Neuronal stem cell (in vitro differentiated cells): ENCODE measurements at regions not wholly inside any gene's neighbourhood (a gene's known extent, or its start where the extent isn't known, plus 50 kb on each side); places are given as distances from the start of the nearest gene placed in this dataset.

Experiments used
- DNase-seq: peaks from one replicate; pipeline ENCODE4 v3.0.0-alpha.2; 2013; ENCODE audit warnings: low spot score
- H2AFZ ChIP-seq: one replicate; pipeline ENCODE4 v1.6.1; 2013; ENCODE audit warnings: mild to moderate bottlenecking, low read length, inconsistent platforms
- H2AK5ac ChIP-seq: 2 replicates; pipeline ENCODE4 v1.6.1; 2013; ENCODE audit warnings: low read depth, mild to moderate bottlenecking, inconsistent platforms, low read length, moderate library complexity, mixed read lengths
- H2BK120ac ChIP-seq: 2 replicates; pipeline ENCODE4 v1.6.1; 2013; ENCODE audit warnings: low read depth, mild to moderate bottlenecking, inconsistent platforms, low read length, moderate library complexity, mixed read lengths
- H2BK12ac ChIP-seq: one replicate; pipeline ENCODE4 v1.6.1; 2013; ENCODE audit warnings: low read length, inconsistent platforms
- H2BK15ac ChIP-seq: 2 replicates; pipeline ENCODE4 v1.6.1; 2013; ENCODE audit warnings: mild to moderate bottlenecking, low read length, inconsistent platforms, mixed read lengths
- H2BK5ac ChIP-seq: one replicate; pipeline ENCODE4 v1.6.1; 2013; ENCODE audit warnings: inconsistent platforms, mild to moderate bottlenecking, low read length, moderate library complexity
- H3K14ac ChIP-seq: one replicate; pipeline ENCODE4 v1.6.1; 2013; ENCODE audit warnings: low read length, inconsistent platforms
- H3K18ac ChIP-seq: 2 replicates; pipeline ENCODE4 v1.6.1; 2013; ENCODE audit warnings: low read length, inconsistent platforms
- H3K23ac ChIP-seq: 2 replicates; pipeline ENCODE4 v1.6.1; 2013; ENCODE audit warnings: low read depth, mild to moderate bottlenecking, mixed read lengths, low read length, inconsistent platforms; ENCODE audit not compliant: poor library complexity
- H3K27ac ChIP-seq: replicated peaks from 3 replicates; pipeline ENCODE4 v1.5.1; 2013; ENCODE audit warnings: low read length, inconsistent platforms
- H3K27me3 ChIP-seq, 3 experiments: 2 replicates each; pipeline ENCODE4 v1.6.1; 2013; ENCODE audit warnings: low read length in 3 of 3, mild to moderate bottlenecking in 2 of 3, inconsistent platforms in 1 of 3, low read depth in 1 of 3, mixed read lengths in 1 of 3, moderate library complexity in 1 of 3; ENCODE audit not compliant: control insufficient read depth in 3 of 3, insufficient read depth in 3 of 3
- H3K36me3 ChIP-seq, 2 donors: replicated peaks in 1 of 2; 2 replicates each; pipeline ENCODE4 v1.6.1; 2013; ENCODE audit warnings: low read length in 2 of 2; ENCODE audit not compliant: control insufficient read depth in 2 of 2, insufficient read depth in 2 of 2
- H3K4ac ChIP-seq: 2 replicates; pipeline ENCODE4 v1.6.1; 2013; ENCODE audit warnings: inconsistent platforms, mild to moderate bottlenecking, low read length, moderate library complexity
- H3K4me1 ChIP-seq, 2 donors: 1 replicate in 1 of 2; 2 replicates in 1 of 2; pipeline ENCODE4 v1.6.1; 2013; ENCODE audit warnings: low read length in 2 of 2, low read depth in 1 of 2; ENCODE audit not compliant: control insufficient read depth in 2 of 2, insufficient read depth in 1 of 2
- H3K4me2 ChIP-seq: one replicate; pipeline ENCODE4 v1.6.1; 2013; ENCODE audit warnings: mild to moderate bottlenecking, low read length, inconsistent platforms; ENCODE audit not compliant: insufficient read depth, poor library complexity, severe bottlenecking
- H3K4me3 ChIP-seq, 2 donors: 2 replicates each; pipeline ENCODE4 v1.5.1; 2013; ENCODE audit warnings: low read length in 2 of 2, mild to moderate bottlenecking in 2 of 2, inconsistent platforms in 1 of 2, moderate library complexity in 1 of 2
- H3K79me1 ChIP-seq: one replicate; pipeline ENCODE4 v1.6.1; 2013; ENCODE audit warnings: low read depth, mild to moderate bottlenecking, inconsistent platforms, low read length, moderate library complexity
- H3K9ac ChIP-seq: one replicate; pipeline ENCODE4 v1.6.1; 2013; ENCODE audit warnings: mild to moderate bottlenecking, low read depth, low read length, inconsistent platforms; ENCODE audit not compliant: poor library complexity
- H3K9me3 ChIP-seq, 2 donors: replicated peaks in 1 of 2; 2 replicates each; pipeline versions ENCODE3 to v1.6.1; 2013; ENCODE audit warnings: low read length in 2 of 2, mild to moderate bottlenecking in 2 of 2, inconsistent platforms in 1 of 2, low read depth in 1 of 2, mixed read lengths in 1 of 2, moderate library complexity in 1 of 2; ENCODE audit not compliant: control insufficient read depth in 2 of 2, insufficient read depth in 1 of 2
- H4K8ac ChIP-seq: one replicate; pipeline ENCODE4 v1.6.1; 2013; ENCODE audit warnings: low read depth, mild to moderate bottlenecking, inconsistent platforms, low read length, moderate library complexity
- H4K91ac ChIP-seq: one replicate; pipeline ENCODE4 v1.6.1; 2013; ENCODE audit warnings: low read length, low read depth, mild to moderate bottlenecking, inconsistent platforms; ENCODE audit not compliant: poor library complexity
- WGBS, 2 donors: extraction: QIAGEN DNeasy Blood & Tissue Kit; methylation state at CpG; one replicate each; pipeline ENCODE4 v1.1.7; 2013; ENCODE audit warnings: missing lambda C conversion rate in 2 of 2, mixed read lengths in 1 of 2; ENCODE audit not compliant: insufficient read length in 2 of 2, insufficient replicate concordance in 1 of 2; ENCODE audit errors: extremely low coverage in 2 of 2; 5-methylcytosine and 5-hydroxymethylcytosine counted together

DNA sequence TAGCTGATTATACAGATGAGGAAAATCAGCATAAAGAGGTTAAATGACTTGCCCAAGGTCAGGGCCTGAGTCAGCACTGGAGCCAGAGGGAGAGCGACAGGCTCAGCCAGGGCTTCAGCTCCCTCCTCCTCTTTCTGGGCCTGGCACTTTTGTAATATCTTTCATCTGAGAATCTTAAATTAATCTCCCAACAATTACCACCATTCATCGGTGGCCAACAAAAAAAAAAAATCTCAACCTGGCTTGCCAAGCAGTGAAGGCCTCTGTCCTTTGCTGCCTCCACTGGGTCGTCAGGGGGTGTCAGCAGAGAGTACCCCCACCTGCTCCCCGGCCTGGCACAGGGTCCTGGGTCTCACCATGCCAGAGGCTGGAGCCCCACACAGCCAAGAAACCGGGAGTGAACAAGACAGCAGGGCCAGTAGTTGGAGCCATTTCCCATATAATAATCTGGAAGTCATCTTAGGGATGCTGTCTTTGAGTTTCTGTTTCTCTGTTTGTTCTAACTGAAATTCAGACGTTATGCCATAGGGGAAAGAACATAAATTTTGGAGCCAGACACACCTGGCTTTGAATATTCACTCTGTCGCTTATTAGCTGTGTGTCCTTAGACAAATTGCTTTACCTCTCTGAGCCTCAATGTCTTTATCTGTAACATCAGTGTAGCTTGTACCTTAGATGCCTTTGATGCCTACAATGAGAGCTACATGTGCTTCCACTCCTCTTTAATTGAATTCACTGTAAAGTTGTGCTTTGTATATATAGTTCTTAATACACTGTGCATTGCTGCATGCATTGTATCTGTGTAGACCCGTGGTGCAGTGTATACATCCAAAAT is 299.9 kb upstream of the MSX2 start:
- no peak overlapping the region for H3K27ac ChIP-seq
- no peak overlapping the region for H3K4me3 ChIP-seq
- H2BK120ac ChIP-seq: no peak overlapping the region
- H3K36me3 ChIP-seq: no peaks in the 10 kb centered on the region
- H3K9ac ChIP-seq: peak overlapping the region; percentile 17
- H3K79me1 ChIP-seq: no peaks in the 10 kb centered on the region
- no peak overlapping the region for H2BK5ac ChIP-seq
- H2BK12ac ChIP-seq: no peak overlapping the region
- no peak overlapping the region for H4K8ac ChIP-seq
- H3K4me2 ChIP-seq: no peak overlapping the region
- no peak overlapping the region for H2AFZ ChIP-seq
- no CpG with 5 or more reads among the region's 8 CpGs for WGBS, 2 donors
- no peak overlapping the region for H3K4ac ChIP-seq
- no peak overlapping the region for H4K91ac ChIP-seq
- H2BK15ac ChIP-seq: no peak overlapping the region
- no peaks in the 10 kb centered on the region for H3K4me1 ChIP-seq
- no peak overlapping the region for H3K23ac ChIP-seq
- H3K27me3 ChIP-seq: peaks cover 0 to under 1% (median under 1%) of the 10 kb centered on the region in 3 experiments
- H2AK5ac ChIP-seq: no peak overlapping the region
- H3K14ac ChIP-seq: no peak overlapping the region
- no peak overlapping the region for H3K18ac ChIP-seq
- no peaks in the 10 kb centered on the region for H3K9me3 ChIP-seq
- no peak for DNase-seq

GRCh38 chr5:174425271-174425963 is 299.0 kb upstream of the MSX2 start:
- no peaks in the 10 kb centered on the region for H3K9me3 ChIP-seq
- H4K91ac ChIP-seq: no peak overlapping the region
- no peak overlapping the region for H3K27ac ChIP-seq
- no peak overlapping the region for H3K4me2 ChIP-seq
- no peak overlapping the region for H2BK120ac ChIP-seq
- H3K4me3 ChIP-seq: no peak overlapping the region
- no peak overlapping the region for H3K9ac ChIP-seq
- H3K23ac ChIP-seq: no peak overlapping the region
- no peak overlapping the region for H2BK5ac ChIP-seq
- H3K14ac ChIP-seq: no peak overlapping the region
- H3K4ac ChIP-seq: no peak overlapping the region
- no peak overlapping the region for H3K18ac ChIP-seq
- no peak overlapping the region for H4K8ac ChIP-seq
- H2AK5ac ChIP-seq: no peak overlapping the region
- H3K4me1 ChIP-seq: no peaks in the 10 kb centered on the region
- no peak overlapping the region for H2BK15ac ChIP-seq
- DNase-seq: no peak
- WGBS, 2 donors: no CpG with 5 or more reads among the region's 6 CpGs
- H3K36me3 ChIP-seq: no peaks in the 10 kb centered on the region
- no peaks in the 10 kb centered on the region for H3K27me3 ChIP-seq
- H3K79me1 ChIP-seq: no peaks in the 10 kb centered on the region
- no peak overlapping the region for H2BK12ac ChIP-seq
- H2AFZ ChIP-seq: no peak overlapping the region

- H3K4me3 ChIP-seq: no peak overlapping the region
- no peaks in the 10 kb centered on the region for H3K79me1 ChIP-seq
- H2BK120ac ChIP-seq: no peak overlapping the region
- no peak overlapping the region for H2BK12ac ChIP-seq
- H2AFZ ChIP-seq: no peak overlapping the region
- no peak overlapping the region for H3K18ac ChIP-seq
- no peaks in the 10 kb centered on the region for H3K36me3 ChIP-seq
- no peaks in the 10 kb centered on the region for H3K27me3 ChIP-seq
- H3K27ac ChIP-seq: no peak overlapping the region
- no peak overlapping the region for H2BK5ac ChIP-seq
- WGBS, 2 donors: no CpG with 5 or more reads among the region's 5 CpGs
- no peaks in the 10 kb centered on the region for H3K9me3 ChIP-seq
- no peak overlapping the region for H4K8ac ChIP-seq
- H3K9ac ChIP-seq: no peak overlapping the region
- no peak overlapping the region for H3K4me2 ChIP-seq
- H4K91ac ChIP-seq: no peak overlapping the region
- no peak for DNase-seq
- no peak overlapping the region for H2BK15ac ChIP-seq
- no peaks in the 10 kb centered on the region for H3K4me1 ChIP-seq
- no peak overlapping the region for H2AK5ac ChIP-seq
- H3K23ac ChIP-seq: no peak overlapping the region
- no peak overlapping the region for H3K14ac ChIP-seq
- H3K4ac ChIP-seq: no peak overlapping the region
Observed at GRCh38 chr5:174425964-174426290, 298.5 kb upstream of the MSX2 start.

DNA sequence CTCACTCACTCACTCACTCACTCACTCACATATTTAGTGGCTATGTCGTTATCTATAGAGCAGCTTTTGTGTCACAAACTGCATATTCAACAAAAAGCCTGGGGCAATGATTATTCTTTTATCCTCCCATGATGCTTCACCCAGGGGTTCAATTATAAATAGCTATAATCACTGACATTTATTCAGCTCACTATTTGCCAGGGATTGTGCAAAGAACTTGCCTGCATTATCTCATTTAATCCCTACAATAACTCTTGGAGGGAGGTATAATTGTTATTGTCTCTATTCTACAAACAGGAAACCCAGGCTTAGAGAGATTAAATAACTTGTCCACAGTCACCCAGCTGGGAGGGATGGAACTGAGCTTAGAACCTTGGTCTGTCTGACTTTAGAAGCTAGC is 298.0 kb upstream of the MSX2 start:
- H4K91ac ChIP-seq: no peak overlapping the region
- no peaks in the 10 kb centered on the region for H3K9me3 ChIP-seq
- no peak overlapping the region for H3K4me2 ChIP-seq
- H3K4ac ChIP-seq: no peak overlapping the region
- DNase-seq: no peak
- H2BK12ac ChIP-seq: no peak overlapping the region
- H3K36me3 ChIP-seq: no peaks in the 10 kb centered on the region
- H3K27me3 ChIP-seq: no peaks in the 10 kb centered on the region
- H2BK120ac ChIP-seq: no peak overlapping the region
- no peak overlapping the region for H4K8ac ChIP-seq
- H3K27ac ChIP-seq: no peak overlapping the region
- H3K79me1 ChIP-seq: no peaks in the 10 kb centered on the region
- H2AFZ ChIP-seq: no peak overlapping the region
- no peak overlapping the region for H3K18ac ChIP-seq
- no CpG with 5 or more reads among the region's 1 CpG for WGBS, 2 donors
- H3K4me1 ChIP-seq: no peaks in the 10 kb centered on the region
- no peak overlapping the region for H3K9ac ChIP-seq
- H2BK15ac ChIP-seq: no peak overlapping the region
- H2BK5ac ChIP-seq: no peak overlapping the region
- no peak overlapping the region for H2AK5ac ChIP-seq
- no peak overlapping the region for H3K4me3 ChIP-seq
- H3K23ac ChIP-seq: no peak overlapping the region
- H3K14ac ChIP-seq: no peak overlapping the region
